HPDE6-E6E7 (cell line): ENCODE measurements at regions not wholly inside any gene's neighbourhood (a gene's known extent, or its start where the extent isn't known, plus 50 kb on each side); places are given as distances from the start of the nearest gene placed in this dataset.

Experiments
- DNase-seq: peaks from one replicate; pipeline ENCODE4 v3.0.0; 2011; ENCODE audit warnings: missing footprints; ENCODE audit errors: extremely low spot score

GRCh38 chr18:76685860-76686259, 136.5 kb upstream of the ZNF236 start:
- DNase-seq: no peak

DNA sequence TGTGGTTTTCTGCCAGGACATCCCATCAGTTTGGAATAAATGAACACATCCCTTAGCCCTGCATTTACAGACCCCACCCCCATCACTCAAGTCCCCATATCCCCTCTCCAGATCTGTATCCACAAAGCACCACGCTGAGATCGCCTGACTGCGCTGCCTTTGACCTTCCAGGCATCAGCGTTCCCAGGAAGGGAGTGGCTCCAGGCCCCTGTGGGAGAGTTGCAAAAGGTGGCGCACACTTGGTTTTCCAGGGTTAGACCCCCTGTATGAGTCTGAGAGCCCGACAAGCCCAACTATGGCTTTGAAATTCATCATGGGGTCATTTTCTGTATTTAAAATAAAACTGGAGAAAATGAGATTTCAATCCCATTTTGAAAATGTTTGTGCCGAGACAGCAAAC, 137.0 kb upstream of the ZNF236 start:
- no peak for DNase-seq

DNA sequence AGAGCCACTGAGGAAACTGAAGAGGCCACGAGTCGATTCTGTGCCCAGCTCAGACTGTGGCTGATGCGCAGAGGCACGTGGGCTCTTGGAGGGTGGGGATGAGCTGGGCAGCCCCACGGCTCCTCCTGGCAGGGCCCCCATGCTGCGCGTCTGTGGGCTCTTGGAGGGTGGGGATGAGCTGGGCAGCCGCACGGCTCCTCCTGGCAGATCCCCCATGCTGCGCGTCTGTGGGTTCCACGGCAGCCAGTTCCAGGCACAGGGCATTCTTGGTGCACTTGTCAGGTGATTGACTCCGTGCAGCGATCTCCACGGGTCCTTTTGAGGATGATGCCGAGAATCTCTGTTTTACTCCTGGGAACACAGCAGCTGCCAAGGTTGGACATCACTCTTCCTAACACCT, 138.1 kb upstream of the ZNF236 start:
- no peak for DNase-seq

GRCh38 chr18:76679945-76680344, 142.4 kb upstream of the ZNF236 start:
- no peak for DNase-seq

GRCh38 chr18:76679259-76679658, 143.1 kb upstream of the ZNF236 start:
- DNase-seq: no peak

- no peak for DNase-seq
These were observed 144.1 kb upstream of the ZNF236 start for GRCh38 chr18:76678248-76678647.

GRCh38 chr18:76674596-76674995, 147.8 kb upstream of the ZNF236 start:
- no peak for DNase-seq

DNA sequence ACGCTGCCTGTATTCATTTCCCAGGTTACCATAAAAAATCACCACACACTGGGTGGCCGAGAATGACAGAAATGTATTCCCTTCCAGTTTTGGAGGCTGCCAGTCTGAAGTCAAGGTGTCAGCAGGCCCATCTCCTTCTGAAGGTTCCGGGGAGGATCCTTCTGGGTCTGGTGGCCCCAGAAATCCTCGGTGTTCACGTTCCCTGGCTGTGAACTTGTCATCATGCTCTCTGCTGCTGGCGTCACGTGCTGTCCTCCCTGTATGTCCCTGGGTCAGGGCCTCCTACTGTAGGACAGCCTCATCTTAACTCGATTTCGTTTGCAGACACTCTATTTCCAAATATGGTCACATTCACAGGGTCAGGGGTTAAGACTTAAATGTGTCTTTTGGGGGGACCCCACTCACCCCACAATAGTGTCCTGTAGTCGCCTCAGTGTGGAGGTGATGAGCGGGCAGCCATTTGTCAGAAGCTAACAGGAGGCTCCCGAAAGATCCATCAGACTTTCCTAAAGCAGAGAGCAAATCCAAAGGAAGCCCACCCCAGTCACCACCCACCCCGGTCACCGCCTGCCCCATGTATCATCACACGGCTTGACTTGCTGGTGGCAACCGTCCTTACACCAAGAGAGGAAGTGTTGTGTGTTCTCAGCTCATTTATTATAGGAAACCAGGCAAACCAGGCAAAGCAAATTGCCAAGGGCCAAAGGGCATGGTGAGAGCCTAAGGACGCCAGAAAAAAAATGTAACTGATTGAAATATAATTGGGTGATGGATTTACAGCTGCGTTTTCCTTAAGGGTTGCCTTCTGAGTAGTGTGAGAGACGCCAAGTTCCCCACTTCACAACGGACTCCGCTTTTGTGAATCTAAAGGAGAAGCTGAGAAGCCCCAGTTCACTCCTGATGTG, 148.8 kb upstream of the ZNF236 start:
- no peak for DNase-seq

DNA sequence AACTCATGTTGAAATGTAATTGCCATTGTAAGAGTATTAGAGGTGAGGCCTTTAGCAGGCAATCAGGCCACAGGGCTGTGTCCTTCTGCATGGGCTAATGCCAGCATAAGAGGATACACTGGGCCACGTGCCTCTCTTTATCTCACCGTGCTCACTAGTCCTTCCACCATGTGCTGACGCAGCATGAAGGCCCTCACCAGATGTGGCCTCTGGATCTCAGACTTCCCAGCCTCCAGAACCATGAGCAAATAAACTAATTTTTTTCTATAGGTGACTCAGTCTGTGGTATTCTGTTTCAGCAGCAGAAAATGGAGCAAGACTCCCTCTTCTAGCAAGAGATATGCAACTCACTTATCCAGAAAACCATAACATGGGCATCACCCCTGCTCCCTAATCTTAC, 149.7 kb upstream of the ZNF236 start:
- no peak for DNase-seq

DNA sequence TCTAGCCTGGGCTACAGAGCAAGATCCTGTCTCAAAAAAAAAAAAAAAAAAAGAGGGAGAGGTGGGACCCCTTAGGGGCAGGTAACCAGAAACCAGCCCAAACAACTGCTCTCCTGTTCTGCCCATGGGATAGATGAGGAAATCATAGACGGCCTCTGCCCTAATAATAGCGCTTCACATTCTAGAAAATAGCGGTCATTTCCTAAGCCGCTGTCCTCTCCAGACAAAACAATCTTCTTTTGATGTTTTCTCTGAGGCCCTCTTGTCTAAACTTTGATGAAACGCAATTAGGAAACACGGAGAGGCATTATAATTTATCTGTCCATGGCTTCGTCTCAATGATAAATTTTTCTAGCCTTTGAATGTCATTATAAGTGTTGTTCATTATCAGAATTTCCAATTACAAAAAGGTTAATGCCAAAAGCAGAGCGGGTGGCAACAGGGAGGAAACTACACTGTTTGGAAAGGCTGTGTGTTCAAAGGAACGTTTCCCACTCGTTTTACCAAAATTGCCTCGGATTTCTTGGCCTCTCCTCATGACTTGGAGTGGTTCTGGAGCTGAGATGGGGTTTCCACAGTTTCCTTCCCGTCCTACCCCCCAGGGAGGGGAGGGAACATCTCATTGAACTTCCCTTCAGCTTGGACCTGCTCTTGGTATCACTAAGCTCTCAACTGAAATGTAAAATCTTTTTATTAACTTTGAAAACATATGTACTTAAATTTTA, 151.6 kb upstream of the ZNF236 start:
- no peak for DNase-seq

GRCh38 chr18:76668546-76668945, 153.8 kb upstream of the ZNF236 start:
- no peak for DNase-seq

- no peak for DNase-seq
These were observed 154.2 kb upstream of the ZNF236 start for GRCh38 chr18:76668119-76668518.

DNA sequence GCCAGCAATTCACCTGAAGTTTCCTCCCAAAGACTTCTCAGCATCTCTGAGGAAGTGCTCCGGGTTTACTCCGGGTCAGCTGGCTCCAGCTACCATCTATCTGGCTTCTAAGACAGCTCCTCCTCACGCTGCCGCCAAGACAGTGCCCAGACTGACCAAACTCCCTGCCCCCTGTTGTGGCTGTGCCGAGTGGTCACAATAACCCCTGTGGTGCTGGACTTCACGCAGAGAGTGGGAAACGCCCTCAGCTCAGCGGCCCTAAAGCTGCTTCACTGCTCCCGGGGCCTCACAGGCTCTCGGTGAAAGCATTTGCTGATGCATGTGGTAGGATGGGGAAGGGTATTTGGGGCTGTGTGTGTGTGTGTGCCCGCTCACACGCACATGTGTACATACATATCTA, 154.8 kb upstream of the ZNF236 start:
- no peak for DNase-seq

DNA sequence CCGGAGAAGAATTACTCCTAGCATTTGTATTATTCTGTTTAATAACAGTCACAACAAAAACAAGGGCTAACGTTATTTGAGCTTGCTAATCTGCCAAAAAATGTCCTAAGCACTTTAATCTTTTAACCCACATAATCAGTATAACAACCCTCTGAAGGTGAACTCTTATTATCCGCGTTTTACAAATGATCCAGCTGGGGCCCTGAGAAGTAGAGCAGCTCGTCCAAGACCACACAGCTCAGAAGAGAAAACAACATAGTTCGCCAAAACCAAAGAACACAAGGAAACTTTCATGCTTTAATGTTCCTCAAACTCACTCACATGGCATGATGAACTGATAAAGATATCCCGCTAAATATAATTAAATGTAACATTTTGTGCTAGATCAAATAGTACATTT, 159.7 kb upstream of the ZNF236 start:
- no peak for DNase-seq

DNA sequence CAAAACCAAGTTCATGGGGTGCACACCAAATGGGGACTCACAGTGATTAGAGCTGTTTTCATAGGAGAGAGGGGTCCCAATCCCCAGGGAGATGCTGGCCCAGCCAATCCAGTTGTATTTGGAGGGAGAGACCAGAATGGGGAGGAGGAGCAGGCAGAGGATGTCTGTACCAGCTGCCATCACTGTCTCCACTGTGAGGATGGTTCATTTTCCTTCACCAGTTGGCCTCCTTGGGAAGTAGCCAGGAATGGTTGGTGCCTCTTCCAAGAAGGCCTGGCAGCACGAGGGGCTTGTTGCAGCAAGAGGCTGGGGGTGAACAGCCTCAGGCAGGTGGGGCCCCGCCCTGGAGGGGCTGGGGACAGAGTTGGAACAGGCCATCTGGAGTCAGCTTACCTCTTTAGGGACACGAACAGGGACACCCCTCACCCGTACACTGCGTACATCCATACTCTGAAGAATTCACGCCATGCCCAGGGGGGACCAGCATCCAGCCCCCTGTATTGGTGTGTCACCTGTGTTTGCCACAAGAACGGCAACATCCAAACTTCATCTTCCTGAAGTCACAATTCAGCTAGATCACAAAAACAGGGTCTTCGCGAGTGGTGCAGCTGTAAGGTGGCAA, 161.7 kb upstream of the ZNF236 start:
- no peak for DNase-seq

- DNase-seq: no peak
These were observed 163.6 kb upstream of the ZNF516 start for GRCh38 chr18:76658627-76659026.

DNA sequence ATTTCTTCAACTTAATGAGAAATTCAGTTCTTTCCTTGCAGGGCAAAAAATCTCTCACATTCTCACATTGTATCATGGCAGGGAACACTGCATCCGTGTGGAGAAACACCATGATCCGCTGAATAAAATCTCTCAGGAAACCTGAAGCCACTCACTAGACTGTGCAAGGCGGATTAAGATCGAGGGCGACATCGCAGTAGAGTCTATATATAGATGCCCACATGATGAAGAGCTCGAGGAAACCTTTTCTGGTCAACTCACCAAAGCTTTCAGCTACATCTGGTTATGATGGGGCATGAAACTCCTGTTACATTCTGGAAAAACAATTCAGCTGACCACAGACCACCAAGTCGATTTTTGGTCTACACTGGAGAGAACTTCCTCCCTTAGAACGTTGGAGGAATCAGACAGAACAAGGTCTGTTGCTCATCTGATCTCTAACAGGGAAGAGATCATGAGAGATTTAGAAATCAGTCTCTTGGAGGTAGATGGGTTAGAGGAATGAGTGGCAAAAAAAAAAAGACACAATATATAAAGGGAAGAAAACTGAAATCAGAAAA, 162.9 kb upstream of the ZNF516 start:
- DNase-seq: no peak

GRCh38 chr18:76656925-76657827, 162.1 kb upstream of the ZNF516 start:
- no peak for DNase-seq

DNA sequence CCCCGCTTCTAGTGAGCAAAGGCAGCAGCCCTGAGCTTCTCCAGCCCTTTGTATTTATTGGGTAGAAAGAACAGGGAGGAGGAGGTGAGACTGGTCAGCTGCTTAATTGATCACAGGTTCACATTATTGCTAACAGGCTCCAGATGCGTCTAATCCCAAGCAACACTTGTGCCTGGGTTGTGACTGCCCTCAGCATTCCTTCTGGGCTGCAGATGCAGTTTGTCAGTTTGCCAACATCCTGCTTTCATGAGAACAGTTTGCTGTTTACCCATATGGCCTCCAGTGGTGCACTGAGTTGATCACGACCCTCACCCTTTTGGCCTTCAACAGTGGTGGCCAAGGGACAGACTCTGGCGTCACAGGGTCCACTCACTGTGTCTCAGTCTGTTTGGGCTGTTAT, 159.5 kb upstream of the ZNF516 start:
- DNase-seq: no peak

- no peak for DNase-seq
These were observed 152.3 kb upstream of the ZNF516 start for GRCh38 chr18:76647322-76647721.

DNA sequence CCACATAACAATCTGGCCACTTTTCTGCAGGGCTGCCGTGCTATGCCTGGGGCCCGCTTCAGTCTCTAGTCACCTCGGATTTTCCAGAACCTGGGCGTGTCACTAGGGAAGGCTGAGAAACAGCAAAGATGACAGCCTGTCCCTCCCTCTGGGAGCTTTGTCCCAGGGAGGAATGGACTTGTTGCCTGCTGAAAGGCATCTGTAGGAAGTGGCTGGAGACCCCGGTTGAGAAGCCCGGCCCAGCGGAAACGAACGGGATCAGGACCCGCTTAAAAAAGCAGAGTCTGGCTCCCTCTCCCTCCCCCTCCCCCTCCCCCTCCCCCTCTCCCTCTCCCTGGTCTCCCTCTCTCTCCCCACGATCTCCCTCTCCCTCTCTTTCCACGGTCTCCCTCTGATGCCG, 149.5 kb upstream of the ZNF516 start:
- DNase-seq: no peak
